OCI-LY7 (cell line): ENCODE measurements at regions not wholly inside any gene's neighbourhood (a gene's known extent, or its start where the extent isn't known, plus 50 kb on each side); places are given as distances from the start of the nearest gene placed in this dataset.

Source experiments
- BruUV-seq: library from RNA; stranded (reverse); fragments of 400-500 nt; replicated peaks from 2 replicates; lab custom pipeline; 2021; lab: Mats Ljungman, UMichigan
- CTCF ChIA-PET: fragments of 300-600 bp; sonication (Branson Sonifier 250); formaldehyde crosslinking; loops from one replicate; lab custom pipeline; 2022; ENCODE audit warnings: antibody characterized with exemption; ENCODE audit not compliant: unreplicated experiment; lab: Charles Lee
- POLR2A ChIA-PET: fragments of 300-600 bp; sonication (Branson Sonifier 250); formaldehyde crosslinking; loops from one replicate; lab custom pipeline; 2022; ENCODE audit warnings: antibody characterized with exemption; lab: Charles Lee
- DNase-seq: peaks from one replicate; pipeline ENCODE4 v3.0.0-alpha.2; 2015; ENCODE audit warnings: low spot score
- H2AFZ ChIP-seq: fragments of 200-600 bp; sonication (generic), shearing (Covaris generic); 2 replicates; pipeline ENCODE4 v1.6.1; 2014; ENCODE audit warnings: mild to moderate bottlenecking, antibody characterized with exemption, low read length, moderate library complexity
- H3K27ac ChIP-seq: fragments of 200-600 bp; sonication (generic); 2 replicates; pipeline ENCODE4 v1.5.1; 2014; ENCODE audit warnings: mixed run types, low read depth, mild to moderate bottlenecking, moderate library complexity, low read length, inconsistent platforms; ENCODE audit not compliant: poor library complexity, severe bottlenecking
- H3K36me3 ChIP-seq: fragments of 200-600 bp; sonication (generic); 2 replicates; pipeline ENCODE4 v1.6.1; 2014; ENCODE audit warnings: mild to moderate bottlenecking, antibody characterized with exemption, low read length, moderate library complexity, mixed read lengths; ENCODE audit not compliant: insufficient read depth
- H3K4me1 ChIP-seq: fragments of 200-600 bp; sonication (generic); 2 replicates; pipeline ENCODE4 v1.5.1; 2014; ENCODE audit warnings: mild to moderate bottlenecking, low read length; ENCODE audit not compliant: insufficient read depth, poor library complexity, severe bottlenecking
- H3K4me2 ChIP-seq: fragments of 200-600 bp; sonication (generic); 2 replicates; pipeline ENCODE4 v1.6.1; 2014; ENCODE audit warnings: mild to moderate bottlenecking, low read length
- H3K4me3 ChIP-seq: fragments of 200-600 bp; sonication (generic); 2 replicates; pipeline ENCODE4 v1.5.1; 2014; ENCODE audit warnings: mild to moderate bottlenecking, low read depth, low read length; ENCODE audit not compliant: poor library complexity, severe bottlenecking
- H3K79me2 ChIP-seq: fragments of 200-600 bp; sonication (generic); 2 replicates; pipeline ENCODE4 v1.6.1; 2016; ENCODE audit warnings: low read depth, mild to moderate bottlenecking, low read length, moderate library complexity, mixed read lengths; ENCODE audit not compliant: insufficient read depth
- H3K9me2 ChIP-seq: fragments of 200-600 bp; sonication (generic); 2 replicates; pipeline ENCODE4 v1.6.1; 2016; ENCODE audit warnings: mild to moderate bottlenecking, low read length, mixed read lengths; ENCODE audit not compliant: insufficient read depth
- H3K9me3 ChIP-seq: fragments of 200-600 bp; sonication (generic); 2 replicates; pipeline ENCODE4 v1.6.1; 2014; ENCODE audit warnings: mild to moderate bottlenecking, mixed run types, low read length, mixed read lengths
- H4K20me1 ChIP-seq: fragments of 200-600 bp; sonication (generic); 2 replicates; pipeline ENCODE4 v1.6.1; 2014; ENCODE audit warnings: mild to moderate bottlenecking, antibody characterized with exemption, low read length, moderate library complexity, mixed read lengths; ENCODE audit not compliant: insufficient read depth
- EZH2phosphoT487 ChIP-seq: fragments of 200-600 bp; sonication (generic); IDR thresholded peaks from 2 replicates; pipeline ENCODE4 v1.6.1; 2018; ENCODE audit warnings: low read depth, borderline replicate concordance, mild to moderate bottlenecking, mixed run types, antibody characterized with exemption, low read length, moderate library complexity, mixed read lengths
- intact Hi-C: fragments of 100-400 bp; cut with micrococcal nuclease; formaldehyde crosslinking; loops from one replicate; pipeline ENCODE4 v1.10.0; 2022; ENCODE audit not compliant: unreplicated experiment
- TF ChIP-seq, protein P1 (sequence below): fragments of 200-600 bp; sonication (generic); conservative IDR thresholded peaks from 2 replicates; pipeline ENCODE4 v1.5.1; 2014; ENCODE audit warnings: mild to moderate bottlenecking, antibody characterized with exemption, low read length, moderate library complexity, mixed read lengths

DNA sequence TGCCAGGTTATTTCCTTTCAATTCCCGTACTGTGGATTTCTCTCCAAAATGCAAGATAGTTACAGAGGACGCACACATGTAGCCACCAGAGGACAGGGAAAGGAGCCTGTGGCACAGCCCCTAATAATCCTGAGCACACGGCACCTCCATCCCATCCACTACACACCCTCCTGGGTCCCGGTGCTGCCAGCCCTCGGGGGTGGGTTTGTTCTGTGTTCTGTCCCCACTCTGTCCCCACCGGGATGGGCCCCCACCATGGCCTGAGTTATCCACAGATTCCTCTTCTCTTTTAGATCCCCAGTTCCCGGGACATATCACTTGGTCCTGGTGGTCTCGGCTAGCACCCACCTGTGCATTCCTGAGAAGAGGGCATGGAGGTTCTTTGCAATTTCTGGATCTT is 196.9 kb upstream of the PPP2R2D start:
- no peak for DNase-seq
- intact Hi-C loops, result no loop called here
- no peak overlapping the region for H3K27ac ChIP-seq
- H4K20me1 ChIP-seq, result no peaks in the 10 kb centered on the region
- H2AFZ ChIP-seq, result no peak overlapping the region
- no peaks in the 10 kb centered on the region for H3K9me3 ChIP-seq
- TF ChIP-seq EZH2phosphoT487, result no peak
- TF ChIP-seq, protein P1, sequence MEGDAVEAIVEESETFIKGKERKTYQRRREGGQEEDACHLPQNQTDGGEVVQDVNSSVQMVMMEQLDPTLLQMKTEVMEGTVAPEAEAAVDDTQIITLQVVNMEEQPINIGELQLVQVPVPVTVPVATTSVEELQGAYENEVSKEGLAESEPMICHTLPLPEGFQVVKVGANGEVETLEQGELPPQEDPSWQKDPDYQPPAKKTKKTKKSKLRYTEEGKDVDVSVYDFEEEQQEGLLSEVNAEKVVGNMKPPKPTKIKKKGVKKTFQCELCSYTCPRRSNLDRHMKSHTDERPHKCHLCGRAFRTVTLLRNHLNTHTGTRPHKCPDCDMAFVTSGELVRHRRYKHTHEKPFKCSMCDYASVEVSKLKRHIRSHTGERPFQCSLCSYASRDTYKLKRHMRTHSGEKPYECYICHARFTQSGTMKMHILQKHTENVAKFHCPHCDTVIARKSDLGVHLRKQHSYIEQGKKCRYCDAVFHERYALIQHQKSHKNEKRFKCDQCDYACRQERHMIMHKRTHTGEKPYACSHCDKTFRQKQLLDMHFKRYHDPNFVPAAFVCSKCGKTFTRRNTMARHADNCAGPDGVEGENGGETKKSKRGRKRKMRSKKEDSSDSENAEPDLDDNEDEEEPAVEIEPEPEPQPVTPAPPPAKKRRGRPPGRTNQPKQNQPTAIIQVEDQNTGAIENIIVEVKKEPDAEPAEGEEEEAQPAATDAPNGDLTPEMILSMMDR, result no peak
- POLR2A ChIA-PET, result no interaction called here
- CTCF ChIA-PET, result no interaction called here
- no peak overlapping the region for H3K4me2 ChIP-seq
- H3K9me2 ChIP-seq, result no peaks in the 10 kb centered on the region
- H3K36me3 ChIP-seq, result no peaks in the 10 kb centered on the region
- H3K4me1 ChIP-seq, result no peaks in the 10 kb centered on the region
- H3K79me2 ChIP-seq, result no peaks in the 10 kb centered on the region
- no TSS peak for BruUV-seq
- no peak overlapping the region for H3K4me3 ChIP-seq

DNA sequence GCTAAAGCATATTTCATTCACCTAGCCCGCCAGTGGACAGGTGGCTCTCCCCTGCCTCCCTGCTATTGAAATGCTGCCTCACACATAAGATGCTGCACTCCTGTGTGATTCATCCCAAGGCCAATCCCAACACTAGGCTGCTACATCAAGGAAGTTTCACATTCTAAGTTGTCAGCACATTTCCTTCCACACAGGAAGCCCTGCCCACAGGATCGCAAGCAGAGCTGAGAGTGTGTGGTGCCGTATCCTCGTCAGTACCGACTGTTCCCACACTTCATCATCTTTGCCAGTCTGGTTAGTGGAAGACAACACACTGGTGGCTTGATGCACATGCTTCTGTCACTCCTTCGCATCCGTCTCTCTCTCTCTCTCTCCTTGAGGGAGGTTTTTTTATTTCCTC is 194.3 kb upstream of the PPP2R2D start:
- H3K4me2 ChIP-seq, result no peak overlapping the region
- no peaks in the 10 kb centered on the region for H3K79me2 ChIP-seq
- no peaks in the 10 kb centered on the region for H3K9me2 ChIP-seq
- H2AFZ ChIP-seq, result no peak overlapping the region
- no peak for TF ChIP-seq EZH2phosphoT487
- TF ChIP-seq, protein P1, result no peak
- DNase-seq, result no peak
- no peak overlapping the region for H3K4me3 ChIP-seq
- no peaks in the 10 kb centered on the region for H3K36me3 ChIP-seq
- H3K27ac ChIP-seq, result no peak overlapping the region
- intact Hi-C loops, result no loop called here
- H3K9me3 ChIP-seq, result no peaks in the 10 kb centered on the region
- CTCF ChIA-PET, result no interaction called here
- POLR2A ChIA-PET, result no interaction called here
- H4K20me1 ChIP-seq, result no peaks in the 10 kb centered on the region
- no TSS peak for BruUV-seq
- H3K4me1 ChIP-seq, result no peaks in the 10 kb centered on the region

- no peak overlapping the region for H3K27ac ChIP-seq
- H3K79me2 ChIP-seq, result no peaks in the 10 kb centered on the region
- no peaks in the 10 kb centered on the region for H3K9me2 ChIP-seq
- DNase-seq, result no peak
- H2AFZ ChIP-seq, result no peak overlapping the region
- H3K4me3 ChIP-seq, result no peak overlapping the region
- no peaks in the 10 kb centered on the region for H3K36me3 ChIP-seq
- ChIA-PET POLR2A (no interaction called here), CTCF (no interaction called here)
- no peak overlapping the region for H3K4me2 ChIP-seq
- intact Hi-C loops, result no loop called here
- H3K4me1 ChIP-seq, result no peaks in the 10 kb centered on the region
- no peak for TF ChIP-seq EZH2phosphoT487
- TF ChIP-seq, protein P1, result no peak
- no TSS peak for BruUV-seq
- H4K20me1 ChIP-seq, result no peaks in the 10 kb centered on the region
- no peaks in the 10 kb centered on the region for H3K9me3 ChIP-seq
Observed at GRCh38 chr10:131706952-131707351, 193.9 kb upstream of the PPP2R2D start.
